Glomerular endothelial cell (primary cell): ENCODE measurements at regions not wholly inside any gene's neighbourhood (a gene's known extent, or its start where the extent isn't known, plus 50 kb on each side); places are given as distances from the start of the nearest gene placed in this dataset.

Experiments used
- DNase-seq: peaks from one replicate; pipeline ENCODE4 v3.0.0-alpha.2; 2011; ENCODE audit warnings: low read depth, low spot score; ENCODE audit errors: extremely low read depth

- no peak for DNase-seq
Measured at GRCh38 chr13:27014406-27015359, 156.9 kb downstream of the USP12 start.

GRCh38 chr13:27012482-27013197 is 159.0 kb downstream of the USP12 start:
- DNase-seq, result no peak

- no peak for DNase-seq
Measured at GRCh38 chr13:27011661-27012060, 159.9 kb downstream of the USP12 start.

GRCh38 chr13:27008733-27009132 is 162.9 kb downstream of the USP12 start:
- no peak for DNase-seq

GRCh38 chr13:27007166-27007565 is 164.4 kb downstream of the USP12 start:
- no peak for DNase-seq

- no peak for DNase-seq
Measured at GRCh38 chr13:27006519-27007161, 165.0 kb downstream of the USP12 start.

GRCh38 chr13:27005976-27006518 is 165.6 kb downstream of the USP12 start:
- DNase-seq, result no peak

- DNase-seq, result no peak
Measured at GRCh38 chr13:27005556-27005955, 166.1 kb downstream of the USP12 start.

- no peak for DNase-seq
Measured at GRCh38 chr13:27004866-27005265, 166.7 kb downstream of the USP12 start.

GRCh38 chr13:27004326-27004725 is 167.3 kb downstream of the USP12 start:
- DNase-seq, result no peak

- no peak for DNase-seq
Measured at GRCh38 chr13:27001705-27002104, 169.9 kb downstream of the USP12 start.

- DNase-seq, result no peak
Measured at GRCh38 chr13:27000686-27001085, 170.9 kb downstream of the USP12 start.

- DNase-seq, result no peak
Measured at GRCh38 chr13:26999499-26999898, 172.1 kb downstream of the USP12 start.

- DNase-seq, result no peak
Measured at GRCh38 chr13:26998292-26998691, 173.3 kb downstream of the USP12 start.

- no peak for DNase-seq
Measured at GRCh38 chr13:26996965-26997752, 174.5 kb downstream of the USP12 start.

- DNase-seq, result no peak
Measured at GRCh38 chr13:26995159-26995558, 176.5 kb downstream of the USP12 start.

- no peak for DNase-seq
Measured at GRCh38 chr13:26993780-26994179, 177.8 kb downstream of the USP12 start.

- no peak for DNase-seq
Measured at GRCh38 chr13:26992951-26993719, 178.5 kb downstream of the USP12 start.

GRCh38 chr13:26991508-26992181 is 180.0 kb downstream of the USP12 start:
- DNase-seq, result no peak
